ENCODE measurements at regions not wholly inside any gene's neighbourhood (a gene's known extent, or its start where the extent isn't known, plus 50 kb on each side); places are given as distances from the start of the nearest gene placed in this dataset.

DNA sequence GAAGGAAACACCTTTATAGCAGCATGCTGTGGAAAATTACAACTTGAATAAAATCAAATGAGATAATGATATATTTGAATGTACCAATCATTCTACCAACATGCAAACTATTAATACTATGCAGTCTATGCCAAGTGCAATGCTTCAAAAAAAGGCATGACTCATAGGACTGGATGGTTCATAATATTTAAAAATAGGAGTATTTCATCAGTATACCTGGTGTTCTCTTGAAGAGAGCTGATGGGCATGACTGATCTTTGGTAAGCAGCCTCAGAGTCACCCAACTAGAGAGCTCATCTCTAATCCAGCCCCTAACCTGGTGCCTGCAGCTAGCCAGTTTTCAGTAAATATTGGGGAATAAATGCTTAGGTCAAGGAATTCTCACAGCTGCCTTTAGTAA, 434.7 kb upstream of the ARRDC4 start:
- TF ChIP-seq CTCF (IDR thresholded peaks at IDR 0.05; ENCODE audit: extremely low read depth in 1 of 2, insufficient read depth in 1 of 2, low read depth in 1 of 2, low read length in 2 of 2) (no peak), POLR2A (IDR thresholded peaks at IDR 0.05; ENCODE audit: low read depth, low read length) (no peak), JUN (IDR thresholded peaks at IDR 0.05; ENCODE audit: borderline replicate concordance, insufficient read depth, insufficient read length, low read depth) (no peak), FOS (IDR thresholded peaks at IDR 0.05; ENCODE audit: borderline replicate concordance, insufficient read depth, low read length) (no peak), MAX (IDR thresholded peaks at IDR 0.05; ENCODE audit: insufficient read depth, insufficient read length) (no peak), EZH2 (IDR thresholded peaks at IDR 0.05; ENCODE audit: borderline replicate concordance, low read depth, low read length, severe bottlenecking) (no peak), POLR2AphosphoS5 (IDR thresholded peaks at IDR 0.05; ENCODE audit: insufficient read depth, low read depth, low read length) (no peak), MYC (IDR thresholded peaks at IDR 0.05; ENCODE audit: low read depth, low read length) (no peak)

Data from endothelial cell of umbilical vein (primary cell).